HL-60 (cell line): ENCODE measurements at regions not wholly inside any gene's neighbourhood (a gene's known extent, or its start where the extent isn't known, plus 50 kb on each side); places are given as distances from the start of the nearest gene placed in this dataset.

Source experiments
- DNase-seq, 2 experiments: peaks; one replicate each; pipeline ENCODE4 v3.0.0-alpha.2; 2010 to 2020; ENCODE audit warnings: low read depth in 1 of 2, low spot score in 1 of 2
- H3K27ac ChIP-seq: fragments of 250-450 bp; sonication (Bioruptor Pico); replicated peaks from 2 replicates; pipeline ENCODE4 v1.5.1; 2020; ENCODE audit warnings: mild to moderate bottlenecking, moderate library complexity
- H3K27me3 ChIP-seq: fragments of 250-450 bp; sonication (Bioruptor Pico); 2 replicates; pipeline ENCODE4 v1.5.1; 2021; ENCODE audit warnings: mild to moderate bottlenecking, moderate library complexity; ENCODE audit not compliant: insufficient read depth, poor library complexity, severe bottlenecking
- H3K4me3 ChIP-seq: replicated peaks from 2 replicates; pipeline ENCODE4 v1.5.1; 2011; ENCODE audit warnings: mild to moderate bottlenecking, control low read depth, low read length; ENCODE audit not compliant: insufficient read depth
- GABPA ChIP-seq: IDR thresholded peaks from 2 replicates; pipeline ENCODE4 v1.6.1; 2012; ENCODE audit warnings: low read depth
- POLR2AphosphoS5 ChIP-seq: IDR thresholded peaks from 2 replicates; pipeline ENCODE4 v1.6.1; 2012; ENCODE audit warnings: low read depth
- SPI1 ChIP-seq: IDR thresholded peaks from 2 replicates; pipeline ENCODE4 v1.6.1; 2012; ENCODE audit warnings: low read depth, mild to moderate bottlenecking, borderline replicate concordance
- TF ChIP-seq, protein P1 (sequence below): IDR thresholded peaks from one replicate; pipeline ENCODE4 v1.5.1; 2011; ENCODE audit warnings: low read length, control low read depth, inconsistent platforms; ENCODE audit not compliant: insufficient read depth
- TF ChIP-seq, protein P2 (sequence below): IDR thresholded peaks from 2 replicates; pipeline ENCODE4 v1.6.1; 2012; ENCODE audit warnings: low read depth; ENCODE audit not compliant: insufficient replicate concordance

DNA sequence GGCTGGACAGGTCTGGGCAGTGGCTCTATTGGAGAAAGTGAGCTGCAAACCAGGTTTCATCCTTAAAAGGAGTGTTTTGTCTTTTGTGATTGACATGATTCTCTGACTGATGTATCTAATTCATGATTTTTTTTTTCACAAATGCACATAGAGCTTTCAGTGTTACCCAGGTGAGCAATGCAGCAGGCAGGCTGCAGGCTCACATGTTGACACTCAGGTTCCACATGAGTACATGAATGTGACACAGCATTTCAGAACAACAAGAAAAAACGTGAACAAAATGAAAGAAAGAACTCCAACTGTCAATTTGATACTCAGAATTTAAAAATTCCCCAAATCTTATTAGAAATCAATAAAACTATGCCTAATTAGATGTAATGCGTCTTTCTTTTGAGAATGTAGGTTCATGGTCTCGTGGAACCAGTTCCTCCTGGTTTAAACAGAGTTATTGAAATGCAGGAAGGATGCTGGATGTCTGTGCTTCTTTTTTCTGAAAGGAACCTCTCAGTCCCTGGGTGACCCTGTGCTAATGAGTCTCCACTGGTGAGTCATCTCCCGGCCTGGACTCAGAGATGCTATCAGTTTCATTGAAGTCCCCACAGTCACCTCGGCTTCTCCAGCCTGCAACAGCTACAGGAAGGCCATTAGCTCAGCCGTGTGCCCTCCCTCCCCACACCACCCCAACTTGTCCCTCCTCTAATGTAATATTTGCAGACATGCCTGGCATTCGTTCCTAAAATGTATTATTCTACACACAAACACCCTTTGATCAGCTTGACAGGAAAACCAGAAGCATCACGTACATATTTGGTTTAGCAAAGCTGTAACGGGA lies 430.4 kb downstream of the LPIN1 start:
- DNase-seq, result no peak
- TF ChIP-seq SPI1 (no peak), GABPA (no peak), POLR2AphosphoS5 (no peak)
- TF ChIP-seq, protein P1, sequence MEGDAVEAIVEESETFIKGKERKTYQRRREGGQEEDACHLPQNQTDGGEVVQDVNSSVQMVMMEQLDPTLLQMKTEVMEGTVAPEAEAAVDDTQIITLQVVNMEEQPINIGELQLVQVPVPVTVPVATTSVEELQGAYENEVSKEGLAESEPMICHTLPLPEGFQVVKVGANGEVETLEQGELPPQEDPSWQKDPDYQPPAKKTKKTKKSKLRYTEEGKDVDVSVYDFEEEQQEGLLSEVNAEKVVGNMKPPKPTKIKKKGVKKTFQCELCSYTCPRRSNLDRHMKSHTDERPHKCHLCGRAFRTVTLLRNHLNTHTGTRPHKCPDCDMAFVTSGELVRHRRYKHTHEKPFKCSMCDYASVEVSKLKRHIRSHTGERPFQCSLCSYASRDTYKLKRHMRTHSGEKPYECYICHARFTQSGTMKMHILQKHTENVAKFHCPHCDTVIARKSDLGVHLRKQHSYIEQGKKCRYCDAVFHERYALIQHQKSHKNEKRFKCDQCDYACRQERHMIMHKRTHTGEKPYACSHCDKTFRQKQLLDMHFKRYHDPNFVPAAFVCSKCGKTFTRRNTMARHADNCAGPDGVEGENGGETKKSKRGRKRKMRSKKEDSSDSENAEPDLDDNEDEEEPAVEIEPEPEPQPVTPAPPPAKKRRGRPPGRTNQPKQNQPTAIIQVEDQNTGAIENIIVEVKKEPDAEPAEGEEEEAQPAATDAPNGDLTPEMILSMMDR, result no peak
- TF ChIP-seq, protein P2, sequence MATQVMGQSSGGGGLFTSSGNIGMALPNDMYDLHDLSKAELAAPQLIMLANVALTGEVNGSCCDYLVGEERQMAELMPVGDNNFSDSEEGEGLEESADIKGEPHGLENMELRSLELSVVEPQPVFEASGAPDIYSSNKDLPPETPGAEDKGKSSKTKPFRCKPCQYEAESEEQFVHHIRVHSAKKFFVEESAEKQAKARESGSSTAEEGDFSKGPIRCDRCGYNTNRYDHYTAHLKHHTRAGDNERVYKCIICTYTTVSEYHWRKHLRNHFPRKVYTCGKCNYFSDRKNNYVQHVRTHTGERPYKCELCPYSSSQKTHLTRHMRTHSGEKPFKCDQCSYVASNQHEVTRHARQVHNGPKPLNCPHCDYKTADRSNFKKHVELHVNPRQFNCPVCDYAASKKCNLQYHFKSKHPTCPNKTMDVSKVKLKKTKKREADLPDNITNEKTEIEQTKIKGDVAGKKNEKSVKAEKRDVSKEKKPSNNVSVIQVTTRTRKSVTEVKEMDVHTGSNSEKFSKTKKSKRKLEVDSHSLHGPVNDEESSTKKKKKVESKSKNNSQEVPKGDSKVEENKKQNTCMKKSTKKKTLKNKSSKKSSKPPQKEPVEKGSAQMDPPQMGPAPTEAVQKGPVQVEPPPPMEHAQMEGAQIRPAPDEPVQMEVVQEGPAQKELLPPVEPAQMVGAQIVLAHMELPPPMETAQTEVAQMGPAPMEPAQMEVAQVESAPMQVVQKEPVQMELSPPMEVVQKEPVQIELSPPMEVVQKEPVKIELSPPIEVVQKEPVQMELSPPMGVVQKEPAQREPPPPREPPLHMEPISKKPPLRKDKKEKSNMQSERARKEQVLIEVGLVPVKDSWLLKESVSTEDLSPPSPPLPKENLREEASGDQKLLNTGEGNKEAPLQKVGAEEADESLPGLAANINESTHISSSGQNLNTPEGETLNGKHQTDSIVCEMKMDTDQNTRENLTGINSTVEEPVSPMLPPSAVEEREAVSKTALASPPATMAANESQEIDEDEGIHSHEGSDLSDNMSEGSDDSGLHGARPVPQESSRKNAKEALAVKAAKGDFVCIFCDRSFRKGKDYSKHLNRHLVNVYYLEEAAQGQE, result no peak
- Histone ChIP-seq H3K4me3 (no peak overlapping the region), H3K27ac (no peak overlapping the region), H3K27me3 (no peaks in the 10 kb centered on the region)

GRCh38 chr2:12177455-12178288 lies 431.2 kb downstream of the LPIN1 start:
- H3K27ac ChIP-seq, result no peak overlapping the region
- TF ChIP-seq GABPA (no peak), SPI1 (no peak), POLR2AphosphoS5 (no peak)
- TF ChIP-seq, protein P2, result no peak
- TF ChIP-seq, protein P1, result no peak
- no peak overlapping the region for H3K4me3 ChIP-seq
- no peaks in the 10 kb centered on the region for H3K27me3 ChIP-seq
- no peak for DNase-seq

GRCh38 chr2:12178289-12179080 lies 432.1 kb downstream of the LPIN1 start:
- DNase-seq, result no peak
- no peak for TF ChIP-seq SPI1
- TF ChIP-seq, protein P2, result no peak
- TF ChIP-seq, protein P1, result no peak
- no peak for TF ChIP-seq GABPA
- TF ChIP-seq POLR2AphosphoS5, result no peak
- no peaks in the 10 kb centered on the region for H3K27me3 ChIP-seq
- H3K4me3 ChIP-seq, result no peak overlapping the region
- no peak overlapping the region for H3K27ac ChIP-seq
